ENCODE measurements at regions not wholly inside any gene's neighbourhood (a gene's known extent, or its start where the extent isn't known, plus 50 kb on each side); places are given as distances from the start of the nearest gene placed in this dataset.

DNA sequence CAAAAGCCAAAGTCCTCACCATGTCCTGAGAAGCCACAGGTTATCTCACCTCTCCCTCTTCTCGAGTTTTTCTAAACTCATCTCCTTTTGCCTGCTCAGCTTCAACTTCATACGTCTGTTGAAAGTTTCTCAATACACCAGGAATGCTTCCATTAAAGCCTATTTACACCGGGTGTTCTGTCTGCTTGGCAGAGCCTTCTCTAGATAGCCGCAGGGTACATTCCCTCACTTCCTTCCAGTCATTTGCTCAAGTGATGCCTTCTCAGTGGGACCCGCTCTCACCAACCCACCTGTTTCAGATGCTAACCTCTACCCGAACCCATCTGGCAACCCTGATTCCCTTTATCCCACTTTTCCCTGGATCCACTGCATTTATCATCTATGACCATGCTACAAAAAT, 257.0 kb upstream of the ADGRL2 start:
- TF ChIP-seq, protein P1, sequence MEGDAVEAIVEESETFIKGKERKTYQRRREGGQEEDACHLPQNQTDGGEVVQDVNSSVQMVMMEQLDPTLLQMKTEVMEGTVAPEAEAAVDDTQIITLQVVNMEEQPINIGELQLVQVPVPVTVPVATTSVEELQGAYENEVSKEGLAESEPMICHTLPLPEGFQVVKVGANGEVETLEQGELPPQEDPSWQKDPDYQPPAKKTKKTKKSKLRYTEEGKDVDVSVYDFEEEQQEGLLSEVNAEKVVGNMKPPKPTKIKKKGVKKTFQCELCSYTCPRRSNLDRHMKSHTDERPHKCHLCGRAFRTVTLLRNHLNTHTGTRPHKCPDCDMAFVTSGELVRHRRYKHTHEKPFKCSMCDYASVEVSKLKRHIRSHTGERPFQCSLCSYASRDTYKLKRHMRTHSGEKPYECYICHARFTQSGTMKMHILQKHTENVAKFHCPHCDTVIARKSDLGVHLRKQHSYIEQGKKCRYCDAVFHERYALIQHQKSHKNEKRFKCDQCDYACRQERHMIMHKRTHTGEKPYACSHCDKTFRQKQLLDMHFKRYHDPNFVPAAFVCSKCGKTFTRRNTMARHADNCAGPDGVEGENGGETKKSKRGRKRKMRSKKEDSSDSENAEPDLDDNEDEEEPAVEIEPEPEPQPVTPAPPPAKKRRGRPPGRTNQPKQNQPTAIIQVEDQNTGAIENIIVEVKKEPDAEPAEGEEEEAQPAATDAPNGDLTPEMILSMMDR (IDR thresholded peaks at IDR 0.05) = no peak
- TF ChIP-seq ZFX (IDR thresholded peaks at IDR 0.05; ENCODE audit: borderline replicate concordance) = no peak
